Cardiac muscle cell (in vitro differentiated cells and primary cell): ENCODE measurements at regions not wholly inside any gene's neighbourhood (a gene's known extent, or its start where the extent isn't known, plus 50 kb on each side); places are given as distances from the start of the nearest gene placed in this dataset.
"Not testable (repeated sequence)": the region's sequence is repeated elsewhere in the genome, so short reads cannot be mapped to it uniquely, and the experiment has no call there.

Experiments used
- DNase-seq, 2 donors: peaks; one replicate each; pipeline versions ENCODE4 v3.0.0 to v3.0.0-alpha.2; 2010 to 2017; ENCODE audit warnings: low read depth in 1 of 2, low spot score in 1 of 2
- H3K27ac ChIP-seq: fragments of 200-600 bp; sonication (generic); 2 replicates; pipeline ENCODE4 v1.5.1; 2016
- H3K27me3 ChIP-seq: fragments of 200-600 bp; sonication (generic); 2 replicates; pipeline ENCODE4 v1.6.0; 2016; ENCODE audit warnings: control low read depth
- H3K36me3 ChIP-seq: fragments of 200-600 bp; sonication (generic); 2 replicates; pipeline ENCODE4 v1.5.1; 2016; ENCODE audit warnings: control low read depth
- H3K4me1 ChIP-seq: fragments of 200-600 bp; sonication (generic); 2 replicates; pipeline ENCODE4 v1.8.1; 2017; ENCODE audit warnings: low read depth, mild to moderate bottlenecking, mixed run types
- H3K4me3 ChIP-seq: fragments of 200-600 bp; sonication (generic); 2 replicates; pipeline ENCODE4 v1.5.1; 2016; ENCODE audit warnings: mild to moderate bottlenecking
- H3K9me3 ChIP-seq: fragments of 200-600 bp; sonication (generic); 2 replicates; pipeline ENCODE4 v1.5.1; 2017; ENCODE audit warnings: low read depth, mild to moderate bottlenecking, control low read depth
- TF ChIP-seq, protein P1 (sequence below): IDR thresholded peaks from 2 replicates; pipeline ENCODE4 v1.5.1; 2012; ENCODE audit warnings: low read depth, mild to moderate bottlenecking, low read length

- not testable (repeated sequence) for H3K36me3 ChIP-seq, H3K27me3 ChIP-seq, H3K4me1 ChIP-seq, H3K4me3 ChIP-seq, H3K27ac ChIP-seq, H3K9me3 ChIP-seq
- peak in 1 of 2 donors; percentile 7 for DNase-seq
Measured at GRCh38 chr2:90105142-90105541, 1413.7 kb downstream of the RPIA start.

DNA sequence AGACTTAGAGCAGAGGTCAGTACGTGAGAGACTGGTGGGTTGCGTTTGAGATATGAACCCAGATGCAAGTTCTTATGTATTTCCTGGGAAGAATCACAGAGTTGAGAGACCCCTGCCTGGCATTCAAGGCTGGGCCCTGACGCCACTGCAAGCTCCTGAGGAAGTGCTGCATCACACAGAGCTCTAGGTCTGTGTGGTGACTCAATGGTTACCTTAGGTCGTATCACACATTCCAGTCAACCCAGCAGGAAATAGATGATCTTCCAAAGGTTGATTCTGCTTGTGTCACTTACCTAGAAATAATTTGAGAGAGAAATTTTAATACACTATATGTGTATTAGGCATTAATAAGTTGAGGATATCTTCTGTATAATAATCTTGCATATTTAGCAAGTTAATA is 1431.9 kb downstream of the RPIA start:
- not testable (repeated sequence) for H3K9me3 ChIP-seq, H3K27me3 ChIP-seq, DNase-seq, H3K27ac ChIP-seq, H3K4me1 ChIP-seq, H3K36me3 ChIP-seq, H3K4me3 ChIP-seq

DNA sequence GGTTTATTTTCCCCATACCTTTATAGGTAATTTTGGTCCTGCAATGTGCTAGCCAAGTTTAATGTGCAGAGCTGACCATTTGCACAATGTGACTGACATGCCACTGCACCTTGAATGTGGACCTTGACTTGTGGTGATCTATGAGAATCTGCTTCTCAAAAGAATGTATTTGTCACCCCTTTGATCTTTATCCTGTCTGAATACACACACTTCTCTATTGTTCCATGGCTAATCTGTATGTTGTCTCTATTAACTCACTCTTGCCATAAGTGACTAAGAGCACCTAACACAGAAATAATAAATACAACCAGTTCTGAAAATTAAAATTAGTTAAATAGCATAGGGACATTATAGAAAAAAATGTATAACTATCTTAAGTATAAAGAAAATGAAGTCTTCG is 1447.6 kb downstream of the RPIA start:
- not testable (repeated sequence) for H3K27ac ChIP-seq, H3K4me3 ChIP-seq, H3K36me3 ChIP-seq, H3K4me1 ChIP-seq, H3K9me3 ChIP-seq, H3K27me3 ChIP-seq, DNase-seq

DNA sequence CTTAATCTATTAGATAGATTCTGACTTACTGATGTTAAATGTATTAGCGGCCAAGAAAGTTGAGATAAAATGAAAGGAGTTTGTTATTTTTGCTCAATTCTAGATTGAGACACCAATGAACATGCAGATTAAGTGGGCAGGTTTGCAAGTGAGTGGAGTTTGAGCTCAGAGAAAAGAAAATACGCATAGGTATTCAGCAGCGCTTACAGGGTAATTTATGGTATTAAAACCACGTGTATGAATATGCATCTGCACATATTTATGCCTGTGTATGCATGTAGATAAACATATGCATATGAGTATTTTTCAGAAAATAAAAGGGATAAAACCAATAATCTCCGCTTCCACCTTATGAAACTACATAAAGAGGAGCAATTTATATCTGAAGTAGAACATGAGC is 1450.1 kb downstream of the RPIA start:
- H3K36me3 ChIP-seq, DNase-seq, H3K4me3 ChIP-seq, H3K27me3 ChIP-seq, H3K9me3 ChIP-seq, H3K4me1 ChIP-seq, H3K27ac ChIP-seq: not testable (repeated sequence)

DNA sequence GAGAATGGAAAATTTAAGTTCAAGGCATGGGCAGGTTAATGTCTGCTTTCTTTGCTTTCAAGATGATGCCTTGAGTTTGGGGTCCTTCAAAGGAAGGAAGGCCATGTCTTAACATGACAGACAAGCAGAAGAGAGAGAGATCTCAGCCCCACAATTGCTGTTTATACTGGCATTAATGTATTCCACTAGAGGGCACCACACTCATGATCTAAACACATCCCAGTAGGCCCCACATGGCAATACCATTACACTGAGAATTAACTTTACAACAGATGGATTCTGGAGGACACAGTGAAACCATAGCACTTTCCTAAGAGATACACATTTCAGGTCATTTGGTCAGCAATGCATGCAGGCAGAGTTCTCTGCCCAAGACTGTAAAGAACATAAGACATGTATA is 1460.3 kb downstream of the RPIA start:
- not testable (repeated sequence) for H3K27ac ChIP-seq, H3K4me3 ChIP-seq, H3K27me3 ChIP-seq, H3K9me3 ChIP-seq, DNase-seq, H3K36me3 ChIP-seq, H3K4me1 ChIP-seq

GRCh38 chr2:90170978-90171377 is 1479.5 kb downstream of the RPIA start:
- DNase-seq, H3K4me1 ChIP-seq, H3K27me3 ChIP-seq, H3K4me3 ChIP-seq, H3K36me3 ChIP-seq, H3K9me3 ChIP-seq, H3K27ac ChIP-seq: not testable (repeated sequence)

- H3K27ac ChIP-seq, H3K9me3 ChIP-seq, H3K27me3 ChIP-seq, H3K36me3 ChIP-seq, H3K4me1 ChIP-seq, DNase-seq, H3K4me3 ChIP-seq: not testable (repeated sequence)
Measured at GRCh38 chr2:90173081-90173480, 1481.6 kb downstream of the RPIA start.

DNA sequence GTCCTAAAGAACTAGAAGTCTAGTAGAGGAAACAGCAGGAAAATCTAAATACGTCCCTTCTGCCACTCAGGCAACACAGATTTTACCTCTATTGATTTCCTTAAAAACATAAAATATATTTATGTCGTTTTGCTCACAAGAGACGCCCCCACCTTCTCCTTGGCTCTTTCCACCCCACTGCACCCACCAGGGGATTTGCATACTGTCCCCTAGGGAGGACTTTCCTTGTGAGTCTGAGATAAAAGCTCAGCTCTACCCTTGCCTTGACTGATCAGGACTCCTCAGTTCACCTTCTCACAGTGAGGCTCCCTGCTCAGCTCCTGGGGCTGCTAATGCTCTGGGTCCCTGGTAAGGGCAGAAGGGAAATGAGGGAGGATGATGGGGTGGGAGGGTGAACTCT is 1488.1 kb downstream of the RPIA start:
- not testable (repeated sequence) for DNase-seq, H3K36me3 ChIP-seq, H3K4me3 ChIP-seq, H3K27ac ChIP-seq, H3K4me1 ChIP-seq, H3K27me3 ChIP-seq, H3K9me3 ChIP-seq

DNA sequence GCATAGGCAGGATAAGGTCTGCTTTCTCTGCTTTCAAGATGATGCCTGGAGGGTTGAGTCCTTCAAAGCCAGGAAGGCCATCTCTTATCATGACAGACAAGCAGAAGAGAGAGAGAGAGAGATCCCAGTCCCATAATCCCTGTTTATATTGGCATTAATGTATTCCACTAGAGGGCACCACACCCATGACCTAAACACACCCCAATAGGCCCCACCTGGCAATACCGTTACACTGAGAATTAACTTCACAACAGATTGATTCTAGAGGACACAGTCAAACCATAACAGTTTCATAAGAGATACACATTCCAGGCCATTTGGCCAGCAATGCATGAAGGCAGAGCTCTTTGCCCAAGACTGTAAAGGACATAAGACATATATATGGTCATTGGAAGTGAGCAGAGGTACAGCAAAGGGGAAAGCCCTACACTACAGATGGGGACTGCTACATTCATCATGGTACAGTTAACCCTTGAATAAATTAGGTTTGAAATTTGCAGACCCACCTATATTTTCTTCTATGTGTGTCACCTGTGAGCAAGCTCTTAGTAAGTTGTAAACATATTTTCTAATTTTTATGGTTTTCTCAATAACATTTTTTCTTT is 1516.1 kb downstream of the RPIA start:
- peak; percentile 2 to 22 for DNase-seq
- Histone ChIP-seq H3K27ac (no peak overlapping the region), H3K36me3 (no peaks in the 10 kb centered on the region), H3K4me1 (no peaks in the 10 kb centered on the region), H3K9me3 (no peaks in the 10 kb centered on the region), H3K27me3 (no peaks in the 10 kb centered on the region), H3K4me3 (no peak overlapping the region)
- TF ChIP-seq, protein P1, sequence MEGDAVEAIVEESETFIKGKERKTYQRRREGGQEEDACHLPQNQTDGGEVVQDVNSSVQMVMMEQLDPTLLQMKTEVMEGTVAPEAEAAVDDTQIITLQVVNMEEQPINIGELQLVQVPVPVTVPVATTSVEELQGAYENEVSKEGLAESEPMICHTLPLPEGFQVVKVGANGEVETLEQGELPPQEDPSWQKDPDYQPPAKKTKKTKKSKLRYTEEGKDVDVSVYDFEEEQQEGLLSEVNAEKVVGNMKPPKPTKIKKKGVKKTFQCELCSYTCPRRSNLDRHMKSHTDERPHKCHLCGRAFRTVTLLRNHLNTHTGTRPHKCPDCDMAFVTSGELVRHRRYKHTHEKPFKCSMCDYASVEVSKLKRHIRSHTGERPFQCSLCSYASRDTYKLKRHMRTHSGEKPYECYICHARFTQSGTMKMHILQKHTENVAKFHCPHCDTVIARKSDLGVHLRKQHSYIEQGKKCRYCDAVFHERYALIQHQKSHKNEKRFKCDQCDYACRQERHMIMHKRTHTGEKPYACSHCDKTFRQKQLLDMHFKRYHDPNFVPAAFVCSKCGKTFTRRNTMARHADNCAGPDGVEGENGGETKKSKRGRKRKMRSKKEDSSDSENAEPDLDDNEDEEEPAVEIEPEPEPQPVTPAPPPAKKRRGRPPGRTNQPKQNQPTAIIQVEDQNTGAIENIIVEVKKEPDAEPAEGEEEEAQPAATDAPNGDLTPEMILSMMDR = peak; percentile 12

- Histone ChIP-seq H3K4me3 (no peak overlapping the region), H3K27me3 (no peaks in the 10 kb centered on the region), H3K9me3 (no peaks in the 10 kb centered on the region), H3K27ac (no peak overlapping the region), H3K36me3 (no peaks in the 10 kb centered on the region), H3K4me1 (no peaks in the 10 kb centered on the region)
- TF ChIP-seq, protein P1 = no peak
- DNase-seq = no peak
Measured at GRCh38 chr2:90209009-90209408, 1517.5 kb downstream of the RPIA start.
